HG03045 (cell line): ENCODE measurements at regions not wholly inside any gene's neighbourhood (a gene's known extent, or its start where the extent isn't known, plus 50 kb on each side); places are given as distances from the start of the nearest gene placed in this dataset.

Experiments
- ATAC-seq: cut with Tn5 transposase; IDR thresholded peaks from one replicate; pipeline ENCODE4 v1.9.1; 2021; ENCODE audit warnings: mild to moderate bottlenecking, moderate library complexity; ENCODE audit not compliant: unreplicated experiment

- ATAC-seq: no peak
Observed at GRCh38 chr2:153106802-153107477, 371.6 kb downstream of the RPRM start.

- no peak for ATAC-seq
Observed at GRCh38 chr2:153105829-153106578, 372.6 kb downstream of the RPRM start.

GRCh38 chr2:153101187-153101586 lies 377.4 kb downstream of the RPRM start:
- ATAC-seq: no peak

- no peak for ATAC-seq
Observed at GRCh38 chr2:153100151-153100550, 378.4 kb downstream of the RPRM start.

DNA sequence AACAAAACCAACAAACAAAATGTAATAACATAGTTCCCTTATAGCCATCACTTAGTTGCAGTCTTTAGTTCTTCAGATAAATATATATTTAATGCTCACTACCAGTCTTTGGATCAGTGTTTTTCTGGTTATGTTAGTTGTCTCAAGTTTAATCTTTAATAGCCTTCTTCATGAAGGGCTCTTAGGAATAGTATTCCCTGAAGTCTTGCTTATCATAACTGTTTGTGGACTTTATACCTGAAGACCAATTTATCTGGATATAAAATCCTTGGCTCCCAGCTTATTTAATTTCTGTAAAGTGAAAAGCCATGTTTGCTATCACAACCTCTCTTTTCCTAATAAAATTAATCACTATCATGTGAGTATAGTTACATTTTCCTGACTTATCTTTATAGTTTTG lies 379.7 kb downstream of the ARL6IP6 start:
- ATAC-seq: no peak

GRCh38 chr2:153096272-153096671 lies 377.9 kb downstream of the ARL6IP6 start:
- ATAC-seq: no peak

DNA sequence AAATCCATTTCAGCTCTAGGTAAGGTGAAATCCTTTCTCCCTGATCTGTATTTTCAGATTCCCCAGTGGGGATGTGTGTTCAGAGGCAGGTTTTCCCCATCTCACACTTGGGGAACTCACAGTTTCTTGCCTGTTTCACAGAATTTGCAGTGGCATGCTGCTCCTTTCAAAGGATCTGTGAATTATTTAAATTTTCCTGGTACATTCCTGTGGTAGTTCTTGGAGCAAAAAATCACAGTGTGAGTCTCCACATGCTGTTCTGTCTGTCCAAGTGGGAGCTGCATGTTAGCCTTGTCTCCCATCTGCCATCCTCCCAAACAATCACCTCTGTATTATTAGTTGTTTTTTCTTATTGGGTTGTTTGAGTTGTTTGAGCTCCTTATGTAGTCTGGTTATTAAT lies 372.9 kb downstream of the ARL6IP6 start:
- no peak for ATAC-seq

DNA sequence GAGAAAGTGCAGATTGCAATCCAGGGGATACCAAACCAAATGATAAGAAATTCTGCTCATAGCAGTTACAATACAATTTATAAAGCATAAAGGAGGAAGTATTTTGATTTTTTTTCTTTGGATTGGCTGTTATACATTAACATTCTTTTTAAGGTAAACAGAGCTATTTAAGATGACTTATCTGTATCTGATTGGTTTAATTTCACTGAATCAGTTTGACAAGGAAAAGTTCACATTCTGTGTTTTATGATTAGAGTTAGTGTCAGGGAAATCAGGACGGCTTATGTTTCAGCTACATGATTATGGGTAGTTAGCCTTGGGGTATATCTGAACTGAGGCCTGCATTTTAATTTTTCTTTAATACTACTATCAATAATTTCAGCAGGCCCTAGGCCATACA lies 360.9 kb downstream of the ARL6IP6 start:
- ATAC-seq: no peak

GRCh38 chr2:153077311-153077710 lies 358.9 kb downstream of the ARL6IP6 start:
- ATAC-seq: no peak

- ATAC-seq: no peak
Observed at GRCh38 chr2:153074207-153074606, 355.8 kb downstream of the ARL6IP6 start.

DNA sequence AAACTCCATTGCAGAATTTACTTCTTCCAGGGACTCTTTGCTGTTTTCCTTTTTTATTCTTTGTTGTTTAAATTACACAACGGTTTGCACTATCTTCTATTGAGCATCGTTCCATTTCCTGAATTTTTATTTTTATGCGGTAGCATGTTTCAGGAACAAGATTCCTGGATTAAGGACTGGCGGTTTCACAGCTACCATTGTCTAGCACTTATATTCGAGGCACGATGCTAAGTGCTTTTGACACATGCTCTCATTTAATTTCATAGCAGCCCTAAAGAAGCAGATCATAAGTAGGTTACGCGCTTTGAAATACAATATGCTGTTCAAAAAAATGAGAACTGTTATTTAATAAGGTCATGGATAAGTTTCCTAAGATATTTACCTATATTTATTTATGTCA lies 354.4 kb downstream of the ARL6IP6 start:
- ATAC-seq: no peak

- no peak for ATAC-seq
Observed at GRCh38 chr2:153072077-153072476, 353.7 kb downstream of the ARL6IP6 start.

GRCh38 chr2:153071090-153071489 lies 352.7 kb downstream of the ARL6IP6 start:
- no peak for ATAC-seq

DNA sequence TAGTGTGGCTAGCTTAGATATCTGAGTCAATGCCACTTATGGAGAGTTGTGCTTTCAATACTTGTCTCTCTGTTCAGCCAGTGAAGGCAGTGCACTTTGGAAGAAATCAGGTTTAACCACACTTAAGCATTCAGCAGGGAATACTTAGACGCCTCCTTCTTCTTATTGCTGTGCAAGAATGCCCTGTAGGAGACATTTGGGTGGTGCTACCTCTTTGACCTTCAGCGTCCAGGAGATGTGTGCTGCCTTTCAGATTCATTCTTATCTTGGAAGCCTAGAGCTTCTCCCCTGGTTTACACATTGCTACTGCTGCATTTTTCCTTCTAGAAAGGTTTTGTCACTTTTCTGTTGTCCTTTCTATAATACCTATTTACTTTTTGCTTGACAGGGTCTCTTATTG lies 350.5 kb downstream of the ARL6IP6 start:
- no peak for ATAC-seq

DNA sequence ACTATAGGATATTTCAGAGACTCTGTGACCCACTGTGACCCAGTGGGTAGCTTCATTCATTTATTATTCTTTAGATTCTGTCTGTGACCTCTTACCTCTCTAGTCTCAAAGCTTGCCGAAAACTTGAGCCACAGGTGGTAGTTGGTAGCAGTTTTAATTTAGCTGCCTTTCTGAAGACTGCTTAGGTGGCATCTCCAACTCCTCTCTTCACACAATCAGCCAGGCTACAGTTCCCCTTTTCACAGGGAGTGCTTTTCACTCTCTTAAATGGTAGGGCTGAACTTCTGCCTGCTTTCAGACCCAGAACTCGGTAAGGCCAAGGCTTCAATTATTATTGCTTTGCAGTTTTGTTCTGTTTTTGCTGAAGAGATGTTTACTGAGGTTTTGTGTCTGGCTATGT lies 349.6 kb downstream of the ARL6IP6 start:
- no peak for ATAC-seq

- ATAC-seq: no peak
Observed at GRCh38 chr2:153059338-153060052, 341.1 kb downstream of the ARL6IP6 start.

DNA sequence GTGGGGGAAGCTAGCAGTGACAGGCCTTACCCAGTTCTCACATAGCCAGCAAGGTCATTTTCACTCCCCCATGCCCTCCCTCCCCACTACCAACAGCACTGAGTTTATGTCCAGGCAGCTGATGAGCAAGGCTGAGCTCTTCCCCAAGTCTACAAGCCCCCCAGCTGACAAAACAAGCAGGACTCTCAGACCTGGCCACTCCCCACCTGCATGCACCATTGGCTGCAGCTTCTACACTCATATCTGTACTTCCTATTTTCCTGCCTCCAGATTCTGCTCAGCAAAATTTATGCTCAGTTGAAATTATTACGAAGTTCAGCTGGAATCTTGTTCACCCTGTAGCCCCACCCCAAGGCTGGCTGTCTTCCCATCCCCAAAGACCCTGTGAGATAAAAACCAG lies 339.3 kb downstream of the ARL6IP6 start:
- no peak for ATAC-seq

DNA sequence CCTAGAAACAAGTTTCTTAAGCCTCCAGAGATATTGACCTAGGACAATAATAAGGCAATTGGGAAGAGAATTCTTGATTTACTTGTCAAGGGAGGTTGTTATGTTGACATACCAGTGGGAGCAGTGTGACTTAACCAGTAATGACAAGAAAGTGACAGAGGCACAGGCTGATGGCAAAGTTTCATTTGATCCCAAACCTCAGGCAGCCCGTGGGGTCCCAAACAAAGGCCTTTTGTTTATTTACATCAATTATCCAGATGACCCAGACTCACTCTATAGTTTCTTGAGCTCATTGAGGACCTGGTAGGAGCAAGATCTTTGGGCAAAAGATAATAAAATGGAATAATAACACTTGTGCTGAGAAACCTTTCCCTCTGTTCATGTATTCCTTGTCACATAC lies 336.8 kb downstream of the ARL6IP6 start:
- no peak for ATAC-seq

DNA sequence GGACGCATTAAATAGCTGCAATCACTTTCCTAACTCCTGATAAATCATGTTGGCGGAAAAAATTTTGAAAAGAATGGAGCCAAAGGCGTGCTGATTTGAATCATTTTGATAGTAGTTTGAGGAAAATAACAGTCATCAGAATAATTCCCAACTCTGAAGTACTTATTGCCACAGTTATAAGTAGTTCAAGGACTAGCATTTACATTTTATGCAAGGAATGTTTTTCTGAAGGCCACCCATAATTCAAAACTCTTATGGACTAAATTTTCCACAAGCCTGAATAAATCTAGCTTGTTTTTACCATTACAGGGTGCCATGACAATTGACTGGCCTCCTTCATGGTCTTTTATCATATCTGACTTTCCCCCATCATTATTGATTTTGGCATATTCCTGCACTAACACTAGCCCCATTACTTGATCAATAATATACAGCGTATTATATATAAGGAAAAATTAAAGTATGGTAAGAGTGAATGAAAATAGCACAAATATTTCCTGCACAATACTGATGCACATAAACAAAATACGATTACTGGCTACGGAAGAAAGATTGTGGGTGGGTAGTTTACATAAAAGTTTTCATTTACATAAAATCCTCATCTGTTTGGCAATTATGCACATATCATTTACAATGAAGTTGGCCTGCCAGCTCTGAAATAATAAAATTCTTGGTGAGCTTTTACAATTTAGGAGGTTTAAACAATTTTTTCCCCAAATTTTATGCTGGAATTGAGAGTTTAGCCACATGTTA lies 334.6 kb downstream of the ARL6IP6 start:
- no peak for ATAC-seq

DNA sequence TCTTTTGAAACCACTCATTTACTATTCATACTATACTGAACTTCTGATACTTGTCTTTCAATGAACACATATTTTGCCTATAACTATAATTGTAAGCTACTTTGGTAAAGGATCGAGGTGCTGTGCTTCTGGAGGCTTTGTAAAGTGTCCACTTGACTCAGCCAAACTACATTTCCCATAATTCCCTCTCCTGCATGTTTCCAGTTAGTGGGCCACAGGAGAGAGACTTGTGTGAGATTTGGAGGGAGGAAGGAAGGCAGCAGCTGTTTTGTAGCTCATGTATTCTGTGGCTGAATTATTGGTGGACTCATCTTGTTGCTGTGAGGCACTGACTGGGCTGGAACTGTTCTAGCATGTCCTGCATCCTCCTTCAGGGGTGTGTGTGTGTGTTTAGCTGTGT lies 328.8 kb downstream of the ARL6IP6 start:
- no peak for ATAC-seq

GRCh38 chr2:153043385-153043784 lies 325.0 kb downstream of the ARL6IP6 start:
- no peak for ATAC-seq
